Bronchial epithelial cell (primary cell): ENCODE measurements at regions not wholly inside any gene's neighbourhood (a gene's known extent, or its start where the extent isn't known, plus 50 kb on each side); places are given as distances from the start of the nearest gene placed in this dataset.

ENCODE experiments used
- DNase-seq: peaks from one replicate; pipeline ENCODE4 v3.0.0-alpha.2; 2010; ENCODE audit warnings: low read depth
- FAIRE-seq: peaks from 2 replicates; lab custom pipeline; 2011; peaks lifted over from hg19 to GRCh38; lab: Jason Lieb, UNC
- H3K27me3 ChIP-seq: 2 replicates; pipeline ENCODE4 v1.5.1; 2011; ENCODE audit warnings: low read length; ENCODE audit not compliant: control insufficient read depth, insufficient read depth
- H3K36me3 ChIP-seq: 2 replicates; pipeline ENCODE4 v1.5.1; 2011; ENCODE audit warnings: low read length; ENCODE audit not compliant: control insufficient read depth, insufficient read depth
- H3K4me3 ChIP-seq: 2 replicates; pipeline ENCODE4 v1.5.1; 2011; ENCODE audit warnings: mild to moderate bottlenecking, low read depth, low read length, control low read depth
- CTCF ChIP-seq: IDR thresholded peaks from 2 replicates; pipeline ENCODE4 v1.5.1; 2011; ENCODE audit warnings: mild to moderate bottlenecking, moderate library complexity, low read length, control low read depth, inconsistent platforms; ENCODE audit not compliant: insufficient read depth, severe bottlenecking

DNA sequence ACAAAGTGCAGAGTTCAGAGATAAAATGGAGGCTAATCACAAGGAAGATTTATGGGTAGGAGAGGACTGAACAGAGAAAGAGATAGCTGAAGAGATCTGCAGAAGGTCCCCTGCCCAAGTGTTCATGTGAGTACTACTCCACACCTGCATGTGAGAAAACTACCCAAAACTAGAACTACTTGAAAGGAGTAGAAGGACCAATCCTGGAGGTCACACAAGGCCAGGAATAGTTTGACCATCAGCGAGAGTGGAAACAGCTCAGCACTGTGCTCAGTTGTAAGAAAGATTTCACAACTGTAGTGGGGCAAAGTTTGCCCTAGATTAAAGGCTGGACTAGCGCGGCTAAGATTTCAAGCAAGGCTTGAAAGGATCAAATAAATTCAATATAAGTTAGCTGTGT lies 422.7 kb upstream of the LCORL start:
- DNase-seq (no peak), FAIRE-seq (no peak)
- Histone ChIP-seq H3K27me3 (no peaks in the 10 kb centered on the region), H3K4me3 (no peak overlapping the region), H3K36me3 (no peaks in the 10 kb centered on the region)
- TF ChIP-seq CTCF, result no peak

- no peak for TF ChIP-seq CTCF
- Histone ChIP-seq H3K36me3 (no peaks in the 10 kb centered on the region), H3K4me3 (no peak overlapping the region), H3K27me3 (no peaks in the 10 kb centered on the region)
- DNase-seq (no peak), FAIRE-seq (no peak)
Observed at GRCh38 chr4:18442957-18443356, 421.4 kb upstream of the LCORL start.

GRCh38 chr4:18441676-18442075 lies 420.1 kb upstream of the LCORL start:
- Histone ChIP-seq H3K4me3 (no peak overlapping the region), H3K36me3 (no peaks in the 10 kb centered on the region), H3K27me3 (no peaks in the 10 kb centered on the region)
- FAIRE-seq (no peak), DNase-seq (no peak)
- TF ChIP-seq CTCF, result no peak

- DNase-seq (no peak), FAIRE-seq (no peak)
- Histone ChIP-seq H3K27me3 (no peaks in the 10 kb centered on the region), H3K4me3 (no peak overlapping the region), H3K36me3 (no peaks in the 10 kb centered on the region)
- no peak for TF ChIP-seq CTCF
Observed at GRCh38 chr4:18441203-18441590, 419.6 kb upstream of the LCORL start.

DNA sequence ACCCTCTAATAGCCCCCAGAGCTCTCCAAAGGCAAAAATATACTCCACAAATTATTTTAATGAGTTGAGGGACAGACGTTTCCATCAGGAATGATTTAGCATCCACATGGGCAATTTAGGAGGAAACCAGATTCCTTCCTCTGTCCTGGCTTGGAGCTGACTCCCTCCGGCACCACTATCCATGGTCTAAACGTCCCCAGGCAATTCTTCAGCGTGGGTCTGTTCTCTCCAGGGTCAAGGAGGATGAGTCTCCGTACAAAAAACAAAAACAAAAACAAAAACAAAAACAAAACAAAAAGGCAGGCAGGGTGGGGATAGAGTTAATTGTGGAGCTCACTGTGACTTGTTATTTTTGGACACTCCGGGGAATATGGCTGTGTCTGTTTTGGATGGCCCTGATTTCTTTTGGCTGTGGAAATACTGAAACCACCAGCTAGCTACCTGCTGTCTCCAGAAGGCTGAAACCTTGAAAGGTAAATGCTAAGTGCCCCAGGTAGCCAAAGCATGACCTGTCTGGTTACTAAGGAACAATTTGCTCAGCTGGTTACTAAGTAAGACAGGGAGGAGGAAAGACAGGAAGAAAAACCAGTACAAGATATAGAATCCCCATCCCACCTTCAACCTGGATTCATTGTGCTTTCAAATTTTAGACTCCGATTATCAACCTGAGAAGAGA lies 419.1 kb upstream of the LCORL start:
- TF ChIP-seq CTCF, result no peak
- no peak overlapping the region for H3K4me3 ChIP-seq
- FAIRE-seq (no peak), DNase-seq (no peak)
- no peaks in the 10 kb centered on the region for H3K27me3 ChIP-seq
- no peaks in the 10 kb centered on the region for H3K36me3 ChIP-seq

DNA sequence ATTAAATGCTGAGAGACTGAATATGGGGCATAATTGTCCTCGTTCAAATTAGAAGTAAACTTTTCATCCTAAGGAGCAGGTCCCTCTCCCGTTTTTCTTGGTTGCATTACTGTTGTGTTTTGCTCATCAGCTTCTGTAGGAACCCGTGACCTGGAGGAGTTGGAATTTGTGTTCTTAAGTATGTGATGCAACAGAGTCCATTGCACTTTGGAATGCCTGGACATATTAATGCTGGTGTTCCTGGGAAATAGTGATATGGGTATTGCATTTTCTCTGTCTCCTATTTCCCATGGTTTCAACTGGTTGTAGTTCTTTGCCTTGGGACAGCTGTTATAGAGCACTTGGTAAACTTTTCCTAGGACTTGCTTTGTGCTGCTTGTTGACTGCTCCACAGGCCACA lies 417.8 kb upstream of the LCORL start:
- no peak overlapping the region for H3K4me3 ChIP-seq
- no peak for TF ChIP-seq CTCF
- no peak for FAIRE-seq
- no peak for DNase-seq
- H3K36me3 ChIP-seq, result no peaks in the 10 kb centered on the region
- H3K27me3 ChIP-seq, result no peaks in the 10 kb centered on the region
